ENCODE measurements at regions not wholly inside any gene's neighbourhood (a gene's known extent, or its start where the extent isn't known, plus 50 kb on each side); places are given as distances from the start of the nearest gene placed in this dataset.

- H3K9me3 ChIP-seq (ENCODE audit: low read depth), result no peaks in the 10 kb centered on the region
- H3K27me3 Mint-ChIP-seq (ENCODE audit: insufficient read depth, low read depth), result peaks cover 7% of the 10 kb centered on the region
- H3K4me3 Mint-ChIP-seq, result no peak overlapping the region
- H3K79me2 ChIP-seq (ENCODE audit: low read depth), result no peaks in the 10 kb centered on the region
- peaks cover 5% of the 10 kb centered on the region for H3K9me3 Mint-ChIP-seq
- H3K9ac ChIP-seq, result no peak overlapping the region
- H3K4me1 Mint-ChIP-seq, result peaks cover 3% of the 10 kb centered on the region
- TF ChIP-seq EZH2 (IDR thresholded peaks at IDR 0.05) (no peak), EZH2phosphoT487 (IDR thresholded peaks at IDR 0.05) (no peak), CTCF (IDR thresholded peaks at IDR 0.05) (no peak)
- H4K20me1 ChIP-seq (ENCODE audit: low read depth), result no peaks in the 10 kb centered on the region
- H2AFZ ChIP-seq (replicated peaks), result no peak overlapping the region
- no peak overlapping the region for H3K27ac Mint-ChIP-seq
- H3K27ac ChIP-seq, result no peak overlapping the region
- no peaks in the 10 kb centered on the region for H3K36me3 ChIP-seq
- H3K4me1 ChIP-seq, result no peaks in the 10 kb centered on the region
- H3K4me3 ChIP-seq, result no peak overlapping the region
- DNase-seq (ENCODE audit: low spot score), result no peak
- no peaks in the 10 kb centered on the region for H3K36me3 Mint-ChIP-seq
- no peak overlapping the region for H3K4me2 ChIP-seq
- H3K27me3 ChIP-seq, result no peaks in the 10 kb centered on the region
- H3F3A ChIP-seq (ENCODE audit: low read depth), result no peaks in the 10 kb centered on the region
Measured at GRCh38 chr5:126065061-126065460, 358.1 kb upstream of the GRAMD2B start.

GRCh38 chr5:126066836-126067235 lies 356.4 kb upstream of the GRAMD2B start:
- TF ChIP-seq CTCF (IDR thresholded peaks at IDR 0.05) (no peak), EZH2phosphoT487 (IDR thresholded peaks at IDR 0.05) (no peak), EZH2 (IDR thresholded peaks at IDR 0.05) (no peak)

GRCh38 chr5:126067404-126067803 lies 355.8 kb upstream of the GRAMD2B start:
- Mint-ChIP-seq H3K27me3 (ENCODE audit: insufficient read depth, low read depth) (peaks cover 7% of the 10 kb centered on the region), H3K27ac (no peak overlapping the region), H3K9me3 (peaks cover 17% of the 10 kb centered on the region), H3K36me3 (no peaks in the 10 kb centered on the region), H3K4me3 (no peak overlapping the region), H3K4me1 (peaks cover 3% of the 10 kb centered on the region)
- Histone ChIP-seq H2AFZ (replicated peaks) (no peak overlapping the region), H3K27ac (no peak overlapping the region), H3K9me3 (ENCODE audit: low read depth) (no peaks in the 10 kb centered on the region), H3F3A (ENCODE audit: low read depth) (no peaks in the 10 kb centered on the region), H4K20me1 (ENCODE audit: low read depth) (no peaks in the 10 kb centered on the region), H3K27me3 (no peaks in the 10 kb centered on the region), H3K79me2 (ENCODE audit: low read depth) (no peaks in the 10 kb centered on the region), H3K4me1 (no peaks in the 10 kb centered on the region), H3K4me2 (no peak overlapping the region), H3K36me3 (no peaks in the 10 kb centered on the region), H3K4me3 (no peak overlapping the region), H3K9ac (no peak overlapping the region)
- no peak for DNase-seq (ENCODE audit: low spot score)
- no peak for TF ChIP-seq EZH2phosphoT487 (IDR thresholded peaks at IDR 0.05)
- TF ChIP-seq EZH2 (IDR thresholded peaks at IDR 0.05), result no peak
- no peak for TF ChIP-seq CTCF (IDR thresholded peaks at IDR 0.05)

More at GRCh38 chr5:126066836-126067235, 356.4 kb upstream of the GRAMD2B start:
- H4K20me1 ChIP-seq (ENCODE audit: low read depth), result no peaks in the 10 kb centered on the region
- no peak overlapping the region for H3K4me3 ChIP-seq
- Mint-ChIP-seq H3K27ac (no peak overlapping the region), H3K9me3 (peaks cover 13% of the 10 kb centered on the region), H3K4me3 (no peak overlapping the region), H3K27me3 (ENCODE audit: insufficient read depth, low read depth) (peaks cover 7% of the 10 kb centered on the region), H3K4me1 (peaks cover 3% of the 10 kb centered on the region), H3K36me3 (no peaks in the 10 kb centered on the region)
- H3K4me1 ChIP-seq, result no peaks in the 10 kb centered on the region
- H3K9ac ChIP-seq, result no peak overlapping the region
- no peaks in the 10 kb centered on the region for H3F3A ChIP-seq (ENCODE audit: low read depth)
- H3K27me3 ChIP-seq, result no peaks in the 10 kb centered on the region
- no peaks in the 10 kb centered on the region for H3K79me2 ChIP-seq (ENCODE audit: low read depth)
- H3K36me3 ChIP-seq, result no peaks in the 10 kb centered on the region
- no peak overlapping the region for H2AFZ ChIP-seq (replicated peaks)
- H3K27ac ChIP-seq, result no peak overlapping the region
- H3K4me2 ChIP-seq, result no peak overlapping the region
- no peak for DNase-seq (ENCODE audit: low spot score)
- no peaks in the 10 kb centered on the region for H3K9me3 ChIP-seq (ENCODE audit: low read depth)
